K562 (cell line): ENCODE measurements at regions not wholly inside any gene's neighbourhood (a gene's known extent, or its start where the extent isn't known, plus 50 kb on each side); places are given as distances from the start of the nearest gene placed in this dataset.

Source experiments
- ATAC-seq: fragments of 200-7000 bp; cut with Tn5 transposase; 3 replicates; pipeline ENCODE4 v1.9.1; 2020; ENCODE audit warnings: moderate library complexity
- BruUV-seq: library from RNA; stranded (reverse); fragments of 400-500 nt; replicated peaks from 2 replicates; lab custom pipeline; 2021; lab: Mats Ljungman, UMichigan
- CTCF ChIA-PET: fragments of 300-600 bp; formaldehyde crosslinking; extraction: SDS; loops from one replicate; lab custom pipeline; 2021; ENCODE audit warnings: low intra/inter-chr PET ratio; lab: Yijun Ruan, JAX
- POLR2A ChIA-PET: fragments of 300-600, 350-650 bp; sonication (Branson Sonifier 250); formaldehyde crosslinking; extraction: SDS; loops from one replicate; lab custom pipeline; 2021; ENCODE audit warnings: antibody characterized with exemption, inconsistent platforms; lab: Yijun Ruan, JAX
- DNase-seq, 4 experiments: peaks; one replicate each; pipeline versions ENCODE4 v3.0.0 to v3.0.0-alpha.2; 2011 to 2018; ENCODE audit warnings: low spot score in 3 of 4, mixed read lengths in 3 of 4; ENCODE audit errors: extremely low read depth in 1 of 4
- FAIRE-seq: peaks from 2 replicates; lab custom pipeline; 2011; peaks lifted over from hg19 to GRCh38; lab: Jason Lieb, UNC
- H2AFZ ChIP-seq: 2 replicates; pipeline ENCODE4 v1.6.0; 2011; ENCODE audit warnings: low read depth, low read length, control low read depth, inconsistent platforms
- H3K27ac ChIP-seq: fragments of 200-600 bp; 3 replicates; pipeline ENCODE4 v1.8.0; 2011; ENCODE audit warnings: low read depth, mild to moderate bottlenecking, control low read depth, inconsistent platforms, low read length, moderate library complexity, mixed read lengths; ENCODE audit errors: extremely low read depth
- H3K27me3 ChIP-seq, 2 experiments: fragments of 300-600 bp in 1 of 2; 2 replicates in 1 of 2; 3 replicates in 1 of 2; pipeline versions ENCODE4 v1.6.0 to v1.8.0; 2011; ENCODE audit warnings: inconsistent platforms in 2 of 2, low read length in 2 of 2, mild to moderate bottlenecking in 1 of 2, mixed read lengths in 1 of 2, moderate library complexity in 1 of 2; ENCODE audit not compliant: control insufficient read depth in 2 of 2, insufficient read depth in 2 of 2
- H3K36me3 ChIP-seq: fragments of 300-600 bp; 3 replicates; pipeline ENCODE4 v1.8.0; 2011; ENCODE audit warnings: mild to moderate bottlenecking, low read length, inconsistent platforms; ENCODE audit not compliant: control insufficient read depth, insufficient read depth
- H3K4me1 ChIP-seq, 2 experiments: fragments of 200-600 bp in 1 of 2; replicated peaks in 1 of 2; 2 replicates in 1 of 2; 3 replicates in 1 of 2; pipeline versions ENCODE4 v1.5.1 to v1.8.0; 2011; ENCODE audit warnings: inconsistent platforms in 2 of 2, low read length in 2 of 2, mild to moderate bottlenecking in 1 of 2, mixed read lengths in 1 of 2, moderate library complexity in 1 of 2; ENCODE audit not compliant: control insufficient read depth in 2 of 2, insufficient read depth in 2 of 2
- H3K4me2 ChIP-seq: 2 replicates; pipeline ENCODE4 v1.6.1; 2011; ENCODE audit warnings: low read length, control low read depth, inconsistent platforms, mixed read lengths; ENCODE audit not compliant: insufficient read depth
- H3K4me3 ChIP-seq: fragments of 200-600 bp; sonication (generic), shearing (Covaris generic); 2 replicates; pipeline ENCODE4 v1.5.1; 2016; ENCODE audit warnings: control low read depth, inconsistent platforms
- H3K79me2 ChIP-seq: fragments of 200-600 bp; 3 replicates; pipeline ENCODE4 v1.8.0; 2011; ENCODE audit warnings: low read length, inconsistent platforms; ENCODE audit not compliant: control insufficient read depth, insufficient read depth
- H3K9ac ChIP-seq, 2 experiments: 2 replicates each; pipeline versions ENCODE4 v1.6.0 to v1.6.1; 2011; ENCODE audit warnings: low read depth in 2 of 2, low read length in 2 of 2, control low read depth in 1 of 2, inconsistent platforms in 1 of 2, mild to moderate bottlenecking in 1 of 2, mixed read lengths in 1 of 2; ENCODE audit not compliant: insufficient read depth in 1 of 2
- H3K9me1 ChIP-seq: one replicate; pipeline ENCODE4 v1.6.0; 2011; ENCODE audit warnings: inconsistent platforms, mild to moderate bottlenecking, low read length, moderate library complexity; ENCODE audit not compliant: control insufficient read depth, insufficient read depth
- H3K9me3 ChIP-seq: replicated peaks from 2 replicates; pipeline ENCODE4 v1.5.1; 2011; ENCODE audit warnings: low read depth, low read length, inconsistent platforms; ENCODE audit not compliant: control insufficient read depth, insufficient read depth
- H4K20me1 ChIP-seq: replicated peaks from 2 replicates; pipeline ENCODE4 v1.6.1; 2011; ENCODE audit warnings: low read length, inconsistent platforms, mixed read lengths; ENCODE audit not compliant: control insufficient read depth, insufficient read depth
- DIDO1 ChIP-seq: fragments of 450-650 bp; IDR thresholded peaks from 2 replicates; pipeline ENCODE4 v1.6.1; 2016; ENCODE audit warnings: low read depth, missing biosample characterization, missing genetic modification characterization
- GTF2E2 ChIP-seq: fragments of 200-800 bp; sonication (Bioruptor generic); IDR thresholded peaks from 2 replicates; pipeline ENCODE4 v1.6.1; 2016; ENCODE audit warnings: missing genetic modification characterization, missing compliant biosample characterization
- HES1 ChIP-seq: fragments of 450-650 bp; IDR thresholded peaks from 2 replicates; pipeline ENCODE4 v1.6.1; 2016; ENCODE audit warnings: low read depth, mild to moderate bottlenecking, moderate library complexity
- KDM1A ChIP-seq, 2 experiments: fragments of 450-650 bp; IDR thresholded peaks; 2 replicates each; pipeline ENCODE4 v1.6.1; 2016; ENCODE audit warnings: mild to moderate bottlenecking in 2 of 2
- SP1 ChIP-seq: sonication (generic); formaldehyde crosslinking; IDR thresholded peaks from 2 replicates; pipeline ENCODE4 v1.8.1; 2022; ENCODE audit warnings: mild to moderate bottlenecking, missing genetic modification reagents
- SRSF7 ChIP-seq: fragments of 200-400 bp; formaldehyde crosslinking; optimal IDR thresholded peaks from 2 replicates; pipeline ENCODE3; 2017; ENCODE audit warnings: mild to moderate bottlenecking, low read depth, low read length
- YY1 ChIP-seq, 3 experiments: IDR thresholded peaks; 2 replicates each; pipeline ENCODE4 v1.6.1; 2011; ENCODE audit warnings: low read length in 2 of 3, mild to moderate bottlenecking in 2 of 3, moderate library complexity in 2 of 3, borderline replicate concordance in 1 of 3, control low read depth in 1 of 3, low read depth in 1 of 3; ENCODE audit not compliant: insufficient read depth in 3 of 3, insufficient replicate concordance in 2 of 3, control insufficient read depth in 1 of 3, insufficient read length in 1 of 3; ENCODE audit errors: extremely low read depth in 1 of 3
- ZNF212 ChIP-seq: fragments of 450-650 bp; formaldehyde crosslinking; IDR thresholded peaks from 2 replicates; pipeline ENCODE4 v1.4.0; 2020; ENCODE audit warnings: mild to moderate bottlenecking
- ZNF224 ChIP-seq: sonication (generic); formaldehyde crosslinking; IDR thresholded peaks from 2 replicates; pipeline ENCODE4 v1.8.0; 2022; ENCODE audit warnings: mild to moderate bottlenecking, missing genetic modification reagents
- ZNF445 ChIP-seq: fragments of 250-450 bp; sonication (Bioruptor Pico); IDR thresholded peaks from 2 replicates; pipeline ENCODE4 v1.4.0; 2020; ENCODE audit warnings: low read depth, mild to moderate bottlenecking, moderate library complexity
- ZNF668 ChIP-seq: fragments of 250-450 bp; sonication (Bioruptor Pico); IDR thresholded peaks from 2 replicates; pipeline ENCODE4 v1.8.0; 2022; ENCODE audit warnings: mild to moderate bottlenecking, inconsistent platforms
- WGBS: fragments of 100-300 bp; shearing (Covaris generic); methylation state at CpG from one replicate; pipeline ENCODE4 v1.1.6; 2016; ENCODE audit warnings: low coverage, mixed read lengths; ENCODE audit not compliant: insufficient coverage; ENCODE audit errors: missing lambda C conversion rate; 5-methylcytosine and 5-hydroxymethylcytosine counted together
- in situ Hi-C: fragments of 300-500 bp; cut with MboI; formaldehyde crosslinking; loops from 4 replicates; pipeline ENCODE4 v1.15.0; 2018; ENCODE audit warnings: inconsistent platforms, mixed read lengths
- intact Hi-C: fragments of 100-400 bp; cut with micrococcal nuclease; formaldehyde crosslinking; loops from 2 replicates; pipeline ENCODE4 v1.14.2; 2022

DNA sequence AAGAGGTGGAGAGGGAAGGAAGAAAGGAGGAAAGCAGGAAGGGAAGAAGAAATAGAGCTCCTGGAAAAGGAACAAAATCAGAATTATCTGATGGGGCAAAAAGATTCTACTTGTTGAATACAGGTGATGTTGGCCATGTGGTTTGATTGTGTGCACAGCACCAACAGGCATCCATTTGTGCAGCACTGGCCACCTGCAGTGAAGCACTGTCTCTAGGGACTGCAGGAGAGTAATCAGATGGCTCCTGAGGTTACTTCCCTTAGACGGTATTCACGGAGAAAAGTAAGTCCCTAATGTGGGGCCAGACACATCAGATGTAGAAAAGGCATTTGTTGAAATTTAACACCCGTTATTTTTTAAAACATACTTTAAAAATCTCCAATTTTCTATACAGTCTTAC lies 135.3 kb upstream of the VIPR2 start (continued):
- no peak for TF ChIP-seq GTF2E2
- TF ChIP-seq, all 486 proteins: peak for 0

- Histone ChIP-seq H3K9me1 (no peaks in the 10 kb centered on the region), H3K9me3 (peaks cover 10% of the 10 kb centered on the region), H2AFZ (no peak overlapping the region), H3K27ac (no peak overlapping the region), H3K9ac (no peak overlapping the region), H3K27me3 (no peaks in the 10 kb centered on the region), H3K4me3 (no peak overlapping the region), H3K4me2 (no peak overlapping the region), H3K36me3 (no peaks in the 10 kb centered on the region), H3K4me1 (no peaks in the 10 kb centered on the region), H3K79me2 (no peaks in the 10 kb centered on the region), H4K20me1 (no peaks in the 10 kb centered on the region)
- ChIA-PET POLR2A (interaction anchor here (0.7 kb wide), 1 partner anchor 9 kb away, joined by 3 read pairs; no protein-coding TSS in a partner anchor), CTCF (no interaction called here)
- WGBS: 0% methylated on average over 3 of the region's 3 CpGs
- in situ Hi-C loops (no loop called here), intact Hi-C loops (no loop called here)
- no peak for DNase-seq
- no peak for ATAC-seq
- FAIRE-seq: no peak
- no TSS peak for BruUV-seq
- TF ChIP-seq KDM1A (IDR thresholded peaks at IDR 0.05) (no peak), YY1 (IDR thresholded peaks at IDR 0.05; ENCODE audit: borderline replicate concordance in 1 of 3, control insufficient read depth in 1 of 3, extremely low read depth in 1 of 3, insufficient read depth in 3 of 3, insufficient read length in 1 of 3, insufficient replicate concordance in 2 of 3, low read depth in 1 of 3, low read length in 2 of 3) (no peak), ZNF224 (CRISPR knock-in tag) (no peak), SRSF7 (no peak), ZNF668 (CRISPR knock-in tag) (no peak), DIDO1 (tag) (no peak), ZNF212 (CRISPR knock-in tag) (no peak), ZNF445 (CRISPR knock-in tag) (no peak), HES1 (no peak), SP1 (no peak)
Measured at GRCh38 chr7:159272739-159273138, 128.1 kb upstream of the VIPR2 start.
